Right cardiac atrium (tissue), 5 donors: ENCODE measurements at regions not wholly inside any gene's neighbourhood (a gene's known extent, or its start where the extent isn't known, plus 50 kb on each side); places are given as distances from the start of the nearest gene placed in this dataset.

Source experiments
- ATAC-seq, 2 donors: fragments of 200-7000 bp; cut with Tn5 transposase; one replicate each; pipeline versions ENCODE4 v1.8.0 to v1.9.1; 2020; ENCODE audit warnings: moderate library complexity in 2 of 2, mild to moderate bottlenecking in 1 of 2
- DNase-seq, 3 donors: peaks; one replicate each; pipeline ENCODE4 v3.0.0-alpha.2; 2020
- H3K27ac ChIP-seq: one replicate; pipeline ENCODE4 v1.5.1; 2013; ENCODE audit warnings: mild to moderate bottlenecking, low read length, control low read depth, moderate library complexity
- H3K27me3 ChIP-seq: one replicate; pipeline ENCODE4 v1.6.1; 2013; ENCODE audit not compliant: control insufficient read depth, insufficient read depth
- H3K4me1 ChIP-seq: one replicate; pipeline ENCODE4 v1.6.1; 2013; ENCODE audit warnings: low read length; ENCODE audit not compliant: control insufficient read depth, insufficient read depth
- H3K4me3 ChIP-seq: one replicate; pipeline ENCODE4 v1.5.1; 2013; ENCODE audit warnings: low read length, control low read depth
- H3K9me3 ChIP-seq: one replicate; pipeline ENCODE4 v1.6.1; 2013; ENCODE audit warnings: low read length; ENCODE audit not compliant: control insufficient read depth
- WGBS: extraction: QIAGEN DNeasy Blood & Tissue Kit; methylation state at CpG from one replicate; pipeline ENCODE4 v1.1.7; 2013; 5-methylcytosine and 5-hydroxymethylcytosine counted together
- intact Hi-C, 4 donors: fragments of 100-400 bp; cut with DNase I; formaldehyde crosslinking; loops; one replicate each; pipeline versions ENCODE4 v1.11.0 to v1.14.0; 2022 to 2023
- donor health status: healthy with polysubstance abuse.
- donor health status: DM: no; HTN: yes; CAD: no.
- donor health status: DM: no; HTN: no; CAD: no.
- donor health status: DM: no; HTN: yes; CAD: no; lungs with severe emphysema.
- donor health status: DM: yes; HTN: yes; CAD: no.

- DNase-seq (no peak), ATAC-seq (no peak)
- Histone ChIP-seq H3K9me3 (no peaks in the 10 kb centered on the region), H3K27me3 (no peaks in the 10 kb centered on the region), H3K4me1 (no peaks in the 10 kb centered on the region), H3K27ac (no peak overlapping the region), H3K4me3 (no peak overlapping the region)
- intact Hi-C loops, result no loop called here
- WGBS, result 54% methylated on average over 1 of the region's 1 CpG
Observed at GRCh38 chr1:177571076-177571475, 398.8 kb downstream of the SEC16B start.

- Histone ChIP-seq H3K4me3 (no peak overlapping the region), H3K4me1 (no peaks in the 10 kb centered on the region), H3K27ac (no peak overlapping the region), H3K27me3 (no peaks in the 10 kb centered on the region), H3K9me3 (no peaks in the 10 kb centered on the region)
- intact Hi-C loops, result no loop called here
- WGBS, result 82% methylated on average over 3 of the region's 3 CpGs
- no peak for DNase-seq
- ATAC-seq, result no peak
Observed at GRCh38 chr1:177569476-177569875, 398.7 kb downstream of the BRINP2 start.

- no peak for DNase-seq
- ATAC-seq, result no peak
- intact Hi-C loops, result no loop called here
Observed at GRCh38 chr1:177568622-177569021, 397.9 kb downstream of the BRINP2 start.

GRCh38 chr1:177567393-177567792, 396.6 kb downstream of the BRINP2 start:
- intact Hi-C loops, result no loop called here
- no peaks in the 10 kb centered on the region for H3K27me3 ChIP-seq
- no peak overlapping the region for H3K27ac ChIP-seq
- ATAC-seq (no peak), DNase-seq (no peak)
- no peaks in the 10 kb centered on the region for H3K9me3 ChIP-seq
- H3K4me1 ChIP-seq, result no peaks in the 10 kb centered on the region
- H3K4me3 ChIP-seq, result no peak overlapping the region
- WGBS, result 51% methylated on average over 1 of the region's 1 CpG

More at GRCh38 chr1:177568622-177569021, 397.9 kb downstream of the BRINP2 start:
- H3K27me3 ChIP-seq, result no peaks in the 10 kb centered on the region
- no peaks in the 10 kb centered on the region for H3K4me1 ChIP-seq
- H3K4me3 ChIP-seq, result no peak overlapping the region
- no peaks in the 10 kb centered on the region for H3K9me3 ChIP-seq
- H3K27ac ChIP-seq, result no peak overlapping the region
- 78% methylated on average over 4 of the region's 4 CpGs for WGBS

- H3K4me1 ChIP-seq, result no peaks in the 10 kb centered on the region
- no peak overlapping the region for H3K4me3 ChIP-seq
- no peak overlapping the region for H3K27ac ChIP-seq
- intact Hi-C loops, result no loop called here
- 59% methylated on average over 3 of the region's 3 CpGs for WGBS
- no peak for ATAC-seq
- H3K9me3 ChIP-seq, result no peaks in the 10 kb centered on the region
- no peaks in the 10 kb centered on the region for H3K27me3 ChIP-seq
- DNase-seq, result no peak
Observed at GRCh38 chr1:177566495-177566894, 395.7 kb downstream of the BRINP2 start.

- WGBS, result 70% methylated on average over 1 of the region's 1 CpG
- DNase-seq, result no peak
- Histone ChIP-seq H3K4me1 (no peaks in the 10 kb centered on the region), H3K9me3 (no peaks in the 10 kb centered on the region), H3K27me3 (peaks cover 2% of the 10 kb centered on the region), H3K4me3 (no peak overlapping the region), H3K27ac (no peak overlapping the region)
- intact Hi-C loops, result no loop called here
- no peak for ATAC-seq
Observed at GRCh38 chr1:177561436-177561835, 390.7 kb downstream of the BRINP2 start.

GRCh38 chr1:177558372-177558771, 387.6 kb downstream of the BRINP2 start:
- Histone ChIP-seq H3K4me1 (no peaks in the 10 kb centered on the region), H3K4me3 (no peak overlapping the region), H3K27me3 (peaks cover 2% of the 10 kb centered on the region), H3K9me3 (no peaks in the 10 kb centered on the region), H3K27ac (no peak overlapping the region)
- DNase-seq (no peak), ATAC-seq (no peak)
- WGBS, result 86% methylated on average over 1 of the region's 1 CpG
- intact Hi-C loops, result no loop called here

- no peaks in the 10 kb centered on the region for H3K4me1 ChIP-seq
- ATAC-seq (no peak), DNase-seq (no peak)
- H3K27me3 ChIP-seq, result peaks cover 2% of the 10 kb centered on the region
- H3K27ac ChIP-seq, result no peak overlapping the region
- no peaks in the 10 kb centered on the region for H3K9me3 ChIP-seq
- intact Hi-C loops, result no loop called here
- 36% methylated on average over 1 of the region's 1 CpG for WGBS
- H3K4me3 ChIP-seq, result no peak overlapping the region
Observed at GRCh38 chr1:177556163-177556562, 385.4 kb downstream of the BRINP2 start.

GRCh38 chr1:177547200-177547599, 376.4 kb downstream of the BRINP2 start:
- Histone ChIP-seq H3K9me3 (no peaks in the 10 kb centered on the region), H3K27me3 (no peaks in the 10 kb centered on the region), H3K27ac (no peak overlapping the region), H3K4me1 (no peaks in the 10 kb centered on the region), H3K4me3 (no peak overlapping the region)
- ATAC-seq (no peak), DNase-seq (no peak)
- 71% methylated on average over 3 of the region's 3 CpGs for WGBS
- intact Hi-C loops, result no loop called here

GRCh38 chr1:177546346-177546745, 375.6 kb downstream of the BRINP2 start:
- H3K27me3 ChIP-seq, result no peaks in the 10 kb centered on the region
- H3K9me3 ChIP-seq, result no peaks in the 10 kb centered on the region
- DNase-seq, result no peak
- no peak overlapping the region for H3K27ac ChIP-seq
- H3K4me1 ChIP-seq, result no peaks in the 10 kb centered on the region
- ATAC-seq, result no peak
- no peak overlapping the region for H3K4me3 ChIP-seq
- intact Hi-C loops, result no loop called here

GRCh38 chr1:177526201-177526600, 355.4 kb downstream of the BRINP2 start:
- ATAC-seq (no peak), DNase-seq (no peak)
- no peaks in the 10 kb centered on the region for H3K9me3 ChIP-seq
- no peaks in the 10 kb centered on the region for H3K4me1 ChIP-seq
- H3K4me3 ChIP-seq, result no peak overlapping the region
- 97% methylated on average over 1 of the region's 1 CpG for WGBS
- no peak overlapping the region for H3K27ac ChIP-seq
- intact Hi-C loops, result no loop called here
- H3K27me3 ChIP-seq, result no peaks in the 10 kb centered on the region

- no peak overlapping the region for H3K27ac ChIP-seq
- intact Hi-C loops, result no loop called here
- no peaks in the 10 kb centered on the region for H3K27me3 ChIP-seq
- peak; percentile 81 to 97 for ATAC-seq
- WGBS, result 27% methylated on average over 2 of the region's 2 CpGs
- H3K9me3 ChIP-seq, result no peaks in the 10 kb centered on the region
- DNase-seq, result peak in 1 of 3 donors; percentile 28
- no peaks in the 10 kb centered on the region for H3K4me1 ChIP-seq
- H3K4me3 ChIP-seq, result no peak overlapping the region
Observed at GRCh38 chr1:177525176-177525575, 354.4 kb downstream of the BRINP2 start.
